IMR-90 (cell line): ENCODE measurements at regions not wholly inside any gene's neighbourhood (a gene's known extent, or its start where the extent isn't known, plus 50 kb on each side); places are given as distances from the start of the nearest gene placed in this dataset.

Source experiments
- ATAC-seq: fragments of 200-7000 bp; cut with Tn5 transposase; 2 replicates; pipeline ENCODE4 v1.9.1; 2020; ENCODE audit warnings: low read depth, mild to moderate bottlenecking, moderate library complexity
- BruUV-seq: library from RNA; stranded (reverse); fragments of 400-500 nt; replicated peaks from 2 replicates; lab custom pipeline; 2021; lab: Mats Ljungman, UMichigan
- CTCF ChIA-PET: fragments of 300-600 bp; formaldehyde crosslinking; extraction: SDS; loops from one replicate; lab custom pipeline; 2021; ENCODE audit warnings: antibody characterized with exemption; lab: Yijun Ruan, JAX
- POLR2A ChIA-PET: fragments of 300-600 bp; sonication (Branson Sonifier 250); formaldehyde crosslinking; loops from one replicate; lab custom pipeline; 2022; ENCODE audit warnings: antibody characterized with exemption; ENCODE audit not compliant: unreplicated experiment; lab: Charles Lee
- DNase-seq: peaks from one replicate; pipeline ENCODE4 v3.0.0; 2013
- H2AFZ ChIP-seq: replicated peaks from 2 replicates; pipeline ENCODE3; 2013; ENCODE audit warnings: low read length, mild to moderate bottlenecking; ENCODE audit not compliant: poor library complexity
- H2AK5ac ChIP-seq: 2 replicates; pipeline ENCODE4 v1.6.1; 2013; ENCODE audit warnings: low read depth, low read length, inconsistent platforms
- H2AK9ac ChIP-seq: replicated peaks from 2 replicates; pipeline ENCODE3; 2013; ENCODE audit warnings: mild to moderate bottlenecking, low read depth, low read length, moderate library complexity; ENCODE audit not compliant: poor library complexity
- H2BK120ac ChIP-seq: 2 replicates; pipeline ENCODE4 v1.6.1; 2013; ENCODE audit warnings: low read depth, low read length, inconsistent platforms
- H2BK15ac ChIP-seq: 3 replicates; pipeline ENCODE4 v1.6.1; 2013; ENCODE audit warnings: low read depth, low read length, inconsistent platforms
- H2BK20ac ChIP-seq: 2 replicates; pipeline ENCODE4 v1.6.1; 2013; ENCODE audit warnings: low read depth, mild to moderate bottlenecking, inconsistent platforms, low read length, moderate library complexity
- H2BK5ac ChIP-seq: 2 replicates; pipeline ENCODE4 v1.6.1; 2013; ENCODE audit warnings: mild to moderate bottlenecking, low read depth, low read length, inconsistent platforms; ENCODE audit not compliant: poor library complexity, severe bottlenecking
- H3K14ac ChIP-seq: replicated peaks from 2 replicates; pipeline ENCODE4 v1.6.1; 2013; ENCODE audit warnings: low read depth, low read length, inconsistent platforms
- H3K18ac ChIP-seq: 2 replicates; pipeline ENCODE4 v1.6.1; 2013; ENCODE audit warnings: low read depth, low read length, control low read depth
- H3K23ac ChIP-seq: 2 replicates; pipeline ENCODE4 v1.6.1; 2013; ENCODE audit warnings: low read depth, low read length, inconsistent platforms
- H3K27ac ChIP-seq: 2 replicates; pipeline ENCODE4 v1.5.1; 2013; ENCODE audit warnings: mild to moderate bottlenecking, control low read depth, low read length; ENCODE audit not compliant: insufficient read depth
- H3K27me3 ChIP-seq: 2 replicates; pipeline ENCODE4 v1.6.1; 2013; ENCODE audit warnings: low read length; ENCODE audit not compliant: control insufficient read depth, insufficient read depth
- H3K36me3 ChIP-seq: 2 replicates; pipeline ENCODE4 v1.6.1; 2013; ENCODE audit warnings: low read length, mixed read lengths; ENCODE audit not compliant: control insufficient read depth, insufficient read depth
- H3K4ac ChIP-seq: 2 replicates; pipeline ENCODE4 v1.6.1; 2013; ENCODE audit warnings: low read depth, low read length, inconsistent platforms
- H3K4me1 ChIP-seq: 2 replicates; pipeline ENCODE4 v1.6.1; 2013; ENCODE audit warnings: low read length, mixed read lengths; ENCODE audit not compliant: control insufficient read depth, insufficient read depth
- H3K4me2 ChIP-seq: 2 replicates; pipeline ENCODE4 v1.6.1; 2013; ENCODE audit warnings: low read depth, mild to moderate bottlenecking, control low read depth, low read length, moderate library complexity
- H3K4me3 ChIP-seq: 2 replicates; pipeline ENCODE4 v1.5.1; 2013; ENCODE audit warnings: low read depth, mild to moderate bottlenecking, control low read depth, low read length, moderate library complexity; ENCODE audit not compliant: insufficient read depth
- H3K56ac ChIP-seq: 2 replicates; pipeline ENCODE4 v1.6.1; 2013; ENCODE audit warnings: low read length, inconsistent platforms; ENCODE audit not compliant: insufficient read depth; ENCODE audit errors: extremely low read depth
- H3K79me1 ChIP-seq, 2 experiments: 2 replicates each; pipeline ENCODE4 v1.6.1; 2013; ENCODE audit warnings: low read length in 2 of 2, inconsistent platforms in 1 of 2, low read depth in 1 of 2
- H3K9ac ChIP-seq: 2 replicates; pipeline ENCODE4 v1.6.1; 2013; ENCODE audit warnings: low read depth, low read length, control low read depth
- H3K9me1 ChIP-seq: 2 replicates; pipeline ENCODE4 v1.6.1; 2013; ENCODE audit warnings: low read length, inconsistent platforms; ENCODE audit not compliant: insufficient read depth
- H3K9me3 ChIP-seq: 2 replicates; pipeline ENCODE4 v1.6.1; 2013; ENCODE audit warnings: low read length; ENCODE audit not compliant: control insufficient read depth, insufficient read depth
- H4K20me1 ChIP-seq: 2 replicates; pipeline ENCODE4 v1.6.1; 2013; ENCODE audit warnings: low read length, inconsistent platforms; ENCODE audit not compliant: insufficient read depth
- H4K5ac ChIP-seq: 2 replicates; pipeline ENCODE4 v1.6.1; 2013; ENCODE audit warnings: mild to moderate bottlenecking, low read depth, low read length, control low read depth
- H4K8ac ChIP-seq, 2 experiments: 2 replicates each; pipeline ENCODE4 v1.6.1; 2013; ENCODE audit warnings: low read depth in 2 of 2, low read length in 2 of 2, control low read depth in 1 of 2, inconsistent platforms in 1 of 2
- H4K91ac ChIP-seq: 2 replicates; pipeline ENCODE4 v1.6.1; 2013; ENCODE audit warnings: low read depth, low read length, inconsistent platforms; ENCODE audit not compliant: insufficient read depth
- BHLHE40 ChIP-seq: fragments of 150-350 bp; IDR thresholded peaks from 2 replicates; pipeline ENCODE4 v1.6.1; 2016; ENCODE audit warnings: mild to moderate bottlenecking, low read depth, low read length
- CEBPB ChIP-seq: IDR thresholded peaks from 2 replicates; pipeline ENCODE4 v1.6.1; 2012; ENCODE audit warnings: low read depth, low read length, improper control_type of control experiment
- CHD1 ChIP-seq: IDR thresholded peaks from 2 replicates; pipeline ENCODE4 v1.6.1; 2012; ENCODE audit warnings: low read depth, low read length, improper control_type of control experiment
- FOS ChIP-seq: fragments of 150-350 bp; IDR thresholded peaks from 2 replicates; pipeline ENCODE4 v1.6.1; 2016; ENCODE audit warnings: low read depth, low read length
- MAFK ChIP-seq: IDR thresholded peaks from 2 replicates; pipeline ENCODE4 v1.6.1; 2012; ENCODE audit warnings: low read depth, low read length, improper control_type of control experiment
- MAZ ChIP-seq: IDR thresholded peaks from 2 replicates; pipeline ENCODE4 v1.6.1; 2012; ENCODE audit warnings: low read depth, mild to moderate bottlenecking, low read length, improper control_type of control experiment, moderate library complexity, borderline replicate concordance
- MXI1 ChIP-seq: IDR thresholded peaks from 2 replicates; pipeline ENCODE4 v1.6.1; 2012; ENCODE audit warnings: low read depth, mild to moderate bottlenecking, low read length, moderate library complexity, borderline replicate concordance
- NFE2L2 ChIP-seq: fragments of 150-350 bp; IDR thresholded peaks from 2 replicates; pipeline ENCODE4 v1.6.1; 2016; ENCODE audit warnings: low read depth, mild to moderate bottlenecking, low read length
- POLR2A ChIP-seq: IDR thresholded peaks from 2 replicates; pipeline ENCODE4 v1.6.1; 2012; ENCODE audit warnings: mild to moderate bottlenecking, low read depth, low read length
- RAD21 ChIP-seq: IDR thresholded peaks from 2 replicates; pipeline ENCODE4 v1.6.1; 2012; ENCODE audit warnings: low read length, improper control_type of control experiment
- RCOR1 ChIP-seq: IDR thresholded peaks from 2 replicates; pipeline ENCODE4 v1.6.1; 2012; ENCODE audit warnings: mild to moderate bottlenecking, low read length, improper control_type of control experiment; ENCODE audit not compliant: insufficient replicate concordance
- SMC3 ChIP-seq: fragments of 150-350 bp; IDR thresholded peaks from 2 replicates; pipeline ENCODE4 v1.6.1; 2016; ENCODE audit warnings: low read depth, mild to moderate bottlenecking, antibody characterized with exemption, low read length, moderate library complexity
- WGBS, 2 experiments: methylation state at CpG; one replicate each; pipeline versions ENCODE4 v1.1.5 to v1.1.7; 2013; ENCODE audit warnings: missing lambda C conversion rate in 2 of 2; ENCODE audit not compliant: insufficient read length in 1 of 2; ENCODE audit errors: extremely low coverage in 2 of 2; 5-methylcytosine and 5-hydroxymethylcytosine counted together
- dilution Hi-C: fragments of 300-500 bp; cut with HindIII; formaldehyde crosslinking; loops from one replicate; pipeline ENCODE4 v1.14.3; 2018; ENCODE audit warnings: low sequenced_read_pairs; ENCODE audit not compliant: unreplicated experiment
- in situ Hi-C: fragments of 300-500 bp; cut with MboI; formaldehyde crosslinking; loops from 3 replicates; pipeline ENCODE4 v1.14.3; 2019; ENCODE audit warnings: low sequenced_read_pairs, inconsistent platforms, mixed read lengths
- intact Hi-C: fragments of 100-400 bp; cut with micrococcal nuclease; formaldehyde crosslinking; loops from 2 replicates; pipeline ENCODE4 v1.10.0; 2022
- TF ChIP-seq, protein P1 (sequence below): conservative IDR thresholded peaks from 2 replicates; pipeline ENCODE4 v1.5.1; 2012; ENCODE audit warnings: mild to moderate bottlenecking, low read depth, low read length, improper control_type of control experiment
- TF ChIP-seq, protein P2 (sequence below): fragments of 150-350 bp; IDR thresholded peaks from 2 replicates; pipeline ENCODE4 v1.6.1; 2016; ENCODE audit warnings: low read depth, mild to moderate bottlenecking, low read length, moderate library complexity, borderline replicate concordance
- TF ChIP-seq, protein P3 (sequence below): fragments of 150-350 bp; IDR thresholded peaks from 2 replicates; pipeline ENCODE4 v1.6.1; 2017; ENCODE audit warnings: mild to moderate bottlenecking, antibody characterized with exemption, low read length, low read depth

DNA sequence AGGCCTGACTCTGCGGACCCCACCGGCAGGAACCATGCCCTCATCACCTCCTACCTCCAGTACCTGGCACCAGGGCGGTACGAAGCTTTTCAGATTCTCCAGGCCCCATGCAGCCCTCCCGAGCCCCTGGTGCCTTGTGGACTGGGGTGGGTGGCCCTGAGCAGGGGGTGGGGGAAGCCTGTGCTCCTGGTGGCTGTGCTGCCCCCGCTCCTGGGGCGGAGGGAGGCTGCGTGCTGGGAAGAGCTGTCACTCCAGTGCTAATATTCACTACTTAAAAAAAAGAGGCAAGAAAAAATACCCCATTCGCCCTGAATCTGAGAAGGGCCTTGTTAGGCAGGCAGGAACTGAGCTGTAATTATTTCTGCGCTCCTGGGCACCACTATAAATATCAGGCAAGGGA lies 111.8 kb downstream of the ENGASE start:
- no CpG with 5 or more reads among the region's 10 CpGs for WGBS, 2 experiments
- Histone ChIP-seq H3K4me3 (no peak overlapping the region), H3K4ac (no peak overlapping the region), H2AK5ac (no peak overlapping the region), H2BK20ac (no peak overlapping the region), H3K4me1 (no peaks in the 10 kb centered on the region), H4K5ac (no peak overlapping the region), H3K14ac (no peak overlapping the region), H3K9me3 (no peaks in the 10 kb centered on the region), H2BK5ac (no peak overlapping the region), H4K91ac (no peak overlapping the region), H3K18ac (no peak overlapping the region), H2AFZ (no peak overlapping the region), H4K20me1 (no peaks in the 10 kb centered on the region), H3K4me2 (no peak overlapping the region), H3K79me1 (no peaks in the 10 kb centered on the region), H3K23ac (no peak overlapping the region), H3K27me3 (peaks cover 45% of the 10 kb centered on the region), H2BK15ac (no peak overlapping the region), H3K9ac (no peak overlapping the region), H4K8ac (no peak overlapping the region), H3K27ac (no peak overlapping the region), H2AK9ac (no peak overlapping the region), H2BK120ac (no peak overlapping the region), H3K9me1 (no peaks in the 10 kb centered on the region), H3K36me3 (no peaks in the 10 kb centered on the region), H3K56ac (no peak overlapping the region)
- intact Hi-C loops: no loop called here
- ChIA-PET CTCF (interaction anchor here (0.6 kb wide), 1 partner anchor 205 kb away, joined by 3 read pairs; no protein-coding TSS in a partner anchor), POLR2A (no interaction called here)
- in situ Hi-C loops: no loop called here
- no TSS peak for BruUV-seq
- dilution Hi-C loops: no loop called here
- ATAC-seq: no peak
- no peak for DNase-seq
- no peak for TF ChIP-seq SMC3
- no peak for TF ChIP-seq MAZ
- TF ChIP-seq MXI1: no peak
- TF ChIP-seq BHLHE40: no peak
- TF ChIP-seq, protein P1, sequence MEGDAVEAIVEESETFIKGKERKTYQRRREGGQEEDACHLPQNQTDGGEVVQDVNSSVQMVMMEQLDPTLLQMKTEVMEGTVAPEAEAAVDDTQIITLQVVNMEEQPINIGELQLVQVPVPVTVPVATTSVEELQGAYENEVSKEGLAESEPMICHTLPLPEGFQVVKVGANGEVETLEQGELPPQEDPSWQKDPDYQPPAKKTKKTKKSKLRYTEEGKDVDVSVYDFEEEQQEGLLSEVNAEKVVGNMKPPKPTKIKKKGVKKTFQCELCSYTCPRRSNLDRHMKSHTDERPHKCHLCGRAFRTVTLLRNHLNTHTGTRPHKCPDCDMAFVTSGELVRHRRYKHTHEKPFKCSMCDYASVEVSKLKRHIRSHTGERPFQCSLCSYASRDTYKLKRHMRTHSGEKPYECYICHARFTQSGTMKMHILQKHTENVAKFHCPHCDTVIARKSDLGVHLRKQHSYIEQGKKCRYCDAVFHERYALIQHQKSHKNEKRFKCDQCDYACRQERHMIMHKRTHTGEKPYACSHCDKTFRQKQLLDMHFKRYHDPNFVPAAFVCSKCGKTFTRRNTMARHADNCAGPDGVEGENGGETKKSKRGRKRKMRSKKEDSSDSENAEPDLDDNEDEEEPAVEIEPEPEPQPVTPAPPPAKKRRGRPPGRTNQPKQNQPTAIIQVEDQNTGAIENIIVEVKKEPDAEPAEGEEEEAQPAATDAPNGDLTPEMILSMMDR: no peak
- TF ChIP-seq CEBPB: no peak
- TF ChIP-seq, protein P2, sequence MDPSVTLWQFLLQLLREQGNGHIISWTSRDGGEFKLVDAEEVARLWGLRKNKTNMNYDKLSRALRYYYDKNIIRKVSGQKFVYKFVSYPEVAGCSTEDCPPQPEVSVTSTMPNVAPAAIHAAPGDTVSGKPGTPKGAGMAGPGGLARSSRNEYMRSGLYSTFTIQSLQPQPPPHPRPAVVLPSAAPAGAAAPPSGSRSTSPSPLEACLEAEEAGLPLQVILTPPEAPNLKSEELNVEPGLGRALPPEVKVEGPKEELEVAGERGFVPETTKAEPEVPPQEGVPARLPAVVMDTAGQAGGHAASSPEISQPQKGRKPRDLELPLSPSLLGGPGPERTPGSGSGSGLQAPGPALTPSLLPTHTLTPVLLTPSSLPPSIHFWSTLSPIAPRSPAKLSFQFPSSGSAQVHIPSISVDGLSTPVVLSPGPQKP: no peak
- TF ChIP-seq CHD1: no peak
- TF ChIP-seq, protein P3, sequence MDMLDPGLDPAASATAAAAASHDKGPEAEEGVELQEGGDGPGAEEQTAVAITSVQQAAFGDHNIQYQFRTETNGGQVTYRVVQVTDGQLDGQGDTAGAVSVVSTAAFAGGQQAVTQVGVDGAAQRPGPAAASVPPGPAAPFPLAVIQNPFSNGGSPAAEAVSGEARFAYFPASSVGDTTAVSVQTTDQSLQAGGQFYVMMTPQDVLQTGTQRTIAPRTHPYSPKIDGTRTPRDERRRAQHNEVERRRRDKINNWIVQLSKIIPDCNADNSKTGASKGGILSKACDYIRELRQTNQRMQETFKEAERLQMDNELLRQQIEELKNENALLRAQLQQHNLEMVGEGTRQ: no peak
- no peak for TF ChIP-seq RCOR1
- TF ChIP-seq POLR2A: no peak
- no peak for TF ChIP-seq NFE2L2
- TF ChIP-seq MAFK: no peak
- TF ChIP-seq FOS: no peak
- TF ChIP-seq RAD21: no peak
